ENCODE measurements at regions not wholly inside any gene's neighbourhood (a gene's known extent, or its start where the extent isn't known, plus 50 kb on each side); places are given as distances from the start of the nearest gene placed in this dataset.

GRCh38 chr1:197994907-197995407 is 77.8 kb downstream of the LHX9 start:
- TF ChIP-seq CTCF (IDR thresholded peaks at IDR 0.05) (no peak), POLR2A (IDR thresholded peaks at IDR 0.05) (no peak), POLR2AphosphoS5 (IDR thresholded peaks at IDR 0.05) (no peak)
